H1 (cell line): ENCODE measurements at regions not wholly inside any gene's neighbourhood (a gene's known extent, or its start where the extent isn't known, plus 50 kb on each side); places are given as distances from the start of the nearest gene placed in this dataset.

ENCODE experiments used
- CTCF ChIA-PET: fragments of 300-600 bp; sonication (Branson Sonifier 250); formaldehyde crosslinking; loops from one replicate; lab custom pipeline; 2021; ENCODE audit not compliant: partially characterized antibody; lab: Charles Lee
- POLR2A ChIA-PET: fragments of 300-600 bp; sonication (Branson Sonifier 250); formaldehyde crosslinking; loops from one replicate; lab custom pipeline; 2021; ENCODE audit warnings: inconsistent platforms; ENCODE audit not compliant: partially characterized antibody; lab: Charles Lee
- DNase-seq, 2 experiments: peaks; one replicate each; pipeline versions ENCODE4 v3.0.0 to v3.0.0-alpha.2; 2010 to 2022; ENCODE audit warnings: low spot score in 2 of 2, low read depth in 1 of 2, mixed read lengths in 1 of 2
- FAIRE-seq: peaks from 2 replicates; lab custom pipeline; 2011; peaks lifted over from hg19 to GRCh38; lab: Jason Lieb, UNC
- H2AFZ ChIP-seq: 2 replicates; pipeline ENCODE4 v1.8.1; 2012; ENCODE audit warnings: low read length, inconsistent platforms
- H2AK5ac ChIP-seq: 2 replicates; pipeline ENCODE4 v1.6.1; 2013; ENCODE audit warnings: low read depth, low read length
- H2BK120ac ChIP-seq: replicated peaks from 2 replicates; pipeline ENCODE3; 2013; ENCODE audit warnings: low read depth, low read length, inconsistent platforms
- H2BK12ac ChIP-seq: 2 replicates; pipeline ENCODE4 v1.6.1; 2013; ENCODE audit warnings: low read depth, low read length
- H2BK15ac ChIP-seq: 2 replicates; pipeline ENCODE4 v1.6.1; 2013; ENCODE audit warnings: low read length
- H2BK20ac ChIP-seq: 2 replicates; pipeline ENCODE4 v1.6.1; 2013; ENCODE audit warnings: low read length
- H2BK5ac ChIP-seq: 2 replicates; pipeline ENCODE4 v1.6.1; 2013; ENCODE audit warnings: low read depth, low read length
- H3K14ac ChIP-seq: 2 replicates; pipeline ENCODE4 v1.6.1; 2013; ENCODE audit warnings: inconsistent platforms; ENCODE audit not compliant: insufficient read length
- H3K18ac ChIP-seq: 2 replicates; pipeline ENCODE4 v1.6.1; 2013; ENCODE audit warnings: low read length; ENCODE audit errors: extremely low read depth
- H3K23ac ChIP-seq: 2 replicates; pipeline ENCODE4 v1.6.1; 2013; ENCODE audit warnings: inconsistent platforms; ENCODE audit not compliant: insufficient read length
- H3K23me2 ChIP-seq: 2 replicates; pipeline ENCODE4 v1.6.1; 2013; ENCODE audit warnings: low read depth, low read length
- H3K27ac ChIP-seq: 2 replicates; pipeline ENCODE4 v1.6.1; 2011; ENCODE audit warnings: low read depth, low read length, inconsistent platforms
- H3K27me3 ChIP-seq, 4 experiments: replicated peaks in 1 of 4; 1 replicate in 1 of 4; 2 replicates in 3 of 4; pipeline versions ENCODE4 v1.6.1 to v1.8.1; 2011 to 2013; ENCODE audit warnings: low read length in 3 of 4, mild to moderate bottlenecking in 3 of 4, inconsistent platforms in 2 of 4, mixed read lengths in 2 of 4, moderate library complexity in 1 of 4; ENCODE audit not compliant: control insufficient read depth in 3 of 4, insufficient read depth in 3 of 4; ENCODE audit errors: extremely low read depth in 1 of 4
- H3K36me3 ChIP-seq, 4 experiments: 2 replicates each; pipeline versions ENCODE4 v1.6.1 to v1.8.1; 2011 to 2013; ENCODE audit warnings: mild to moderate bottlenecking in 4 of 4, low read length in 3 of 4, moderate library complexity in 2 of 4, control low read depth in 1 of 4, inconsistent platforms in 1 of 4; ENCODE audit not compliant: insufficient read depth in 4 of 4, control insufficient read depth in 2 of 4
- H3K4ac ChIP-seq: replicated peaks from 2 replicates; pipeline ENCODE3; 2013; ENCODE audit warnings: low read length, low read depth, mixed read lengths, inconsistent platforms; ENCODE audit not compliant: insufficient read length
- H3K4me1 ChIP-seq, 4 experiments: replicated peaks in 1 of 4; 1 replicate in 1 of 4; 2 replicates in 3 of 4; pipeline versions ENCODE4 v1.6.1 to v1.8.1; 2011 to 2013; ENCODE audit warnings: low read length in 3 of 4, inconsistent platforms in 2 of 4, mixed read lengths in 1 of 4; ENCODE audit not compliant: insufficient read depth in 4 of 4, control insufficient read depth in 3 of 4
- H3K4me2 ChIP-seq, 2 experiments: 2 replicates each; pipeline versions ENCODE4 v1.6.1 to v1.8.1; 2011 to 2013; ENCODE audit warnings: low read depth in 2 of 2, low read length in 2 of 2, control low read depth in 1 of 2, inconsistent platforms in 1 of 2, mild to moderate bottlenecking in 1 of 2; ENCODE audit not compliant: insufficient read depth in 1 of 2
- H3K4me3 ChIP-seq, 4 experiments: fragments of 200-600, 300-600 bp in 1 of 4; sonication (generic), shearing (Covaris generic), sonication (Bioruptor Twin) in 1 of 4; 2 replicates each; pipeline versions ENCODE4 v1.5.1 to v1.8.1; 2011 to 2016; ENCODE audit warnings: low read length in 4 of 4, low read depth in 3 of 4, control low read depth in 2 of 4, inconsistent platforms in 2 of 4, mild to moderate bottlenecking in 2 of 4, mixed read lengths in 1 of 4, moderate library complexity in 1 of 4; ENCODE audit not compliant: insufficient read depth in 2 of 4; ENCODE audit errors: extremely low read depth in 1 of 4
- H3K56ac ChIP-seq: replicated peaks from 2 replicates; pipeline ENCODE3; 2013; ENCODE audit warnings: low read depth, mild to moderate bottlenecking, mixed read lengths, low read length, inconsistent platforms; ENCODE audit not compliant: insufficient read length
- H3K79me1 ChIP-seq: 2 replicates; pipeline ENCODE4 v1.6.1; 2013; ENCODE audit warnings: low read depth, low read length, control low read depth
- H3K79me2 ChIP-seq, 2 experiments: 2 replicates each; pipeline versions ENCODE4 v1.6.1 to v1.8.1; 2012 to 2013; ENCODE audit warnings: low read length in 2 of 2, mild to moderate bottlenecking in 2 of 2, inconsistent platforms in 1 of 2; ENCODE audit not compliant: insufficient read depth in 2 of 2, control insufficient read depth in 1 of 2
- H3K9ac ChIP-seq, 4 experiments: replicated peaks in 1 of 4; 1 replicate in 1 of 4; 2 replicates in 3 of 4; pipeline versions ENCODE4 v1.6.1 to v1.8.1; 2011 to 2013; ENCODE audit warnings: low read depth in 3 of 4, low read length in 3 of 4, control low read depth in 2 of 4, mild to moderate bottlenecking in 2 of 4, moderate library complexity in 2 of 4, inconsistent platforms in 1 of 4; ENCODE audit errors: extremely low read depth in 1 of 4
- H3K9me3 ChIP-seq, 2 experiments: 2 replicates each; pipeline versions ENCODE4 v1.6.1 to v1.8.1; 2012 to 2013; ENCODE audit warnings: mild to moderate bottlenecking in 2 of 2, moderate library complexity in 2 of 2, control low read depth in 1 of 2, inconsistent platforms in 1 of 2, low read depth in 1 of 2, low read length in 1 of 2, mixed read lengths in 1 of 2; ENCODE audit not compliant: insufficient read depth in 2 of 2
- H4K20me1 ChIP-seq, 2 experiments: replicated peaks in 1 of 2; 2 replicates each; pipeline versions ENCODE3 to v1.8.1; 2011 to 2013; ENCODE audit warnings: inconsistent platforms in 2 of 2, low read length in 2 of 2, mild to moderate bottlenecking in 1 of 2; ENCODE audit not compliant: insufficient read depth in 2 of 2, control insufficient read depth in 1 of 2
- H4K5ac ChIP-seq: 2 replicates; pipeline ENCODE4 v1.6.1; 2013; ENCODE audit warnings: low read length, low read depth, mixed read lengths, inconsistent platforms; ENCODE audit not compliant: insufficient read length
- H4K8ac ChIP-seq: 2 replicates; pipeline ENCODE4 v1.8.0; 2013; ENCODE audit warnings: mild to moderate bottlenecking, moderate library complexity, low read length, inconsistent platforms; ENCODE audit not compliant: insufficient read depth; ENCODE audit errors: extremely low read depth
- H4K91ac ChIP-seq: replicated peaks from 2 replicates; pipeline ENCODE3; 2013; ENCODE audit warnings: low read length, mixed read lengths, inconsistent platforms; ENCODE audit not compliant: insufficient read length
- ATF3 ChIP-seq: IDR thresholded peaks from 2 replicates; pipeline ENCODE4 v1.6.1; 2011; ENCODE audit warnings: low read depth, mild to moderate bottlenecking, low read length; ENCODE audit not compliant: insufficient read depth
- CREB1 ChIP-seq: IDR thresholded peaks from 2 replicates; pipeline ENCODE4 v1.6.1; 2012; ENCODE audit warnings: inconsistent platforms
- HDAC2 ChIP-seq, 2 experiments: fragments of 300-600 bp in 1 of 2; sonication (generic) in 1 of 2; IDR thresholded peaks; 2 replicates each; pipeline ENCODE4 v1.6.1; 2011 to 2012; ENCODE audit warnings: low read depth in 2 of 2, low read length in 2 of 2, mild to moderate bottlenecking in 2 of 2, moderate library complexity in 2 of 2, borderline replicate concordance in 1 of 2, inconsistent platforms in 1 of 2
- KDM1A ChIP-seq: fragments of 200-600, 300-600 bp; sonication (generic); IDR thresholded peaks from 2 replicates; pipeline ENCODE4 v1.7.1; 2016; ENCODE audit warnings: mild to moderate bottlenecking, low read length, borderline replicate concordance
- PHF8 ChIP-seq: fragments of 200-600 bp; sonication (generic); conservative IDR thresholded peaks from 2 replicates; pipeline ENCODE4 v1.7.1; 2012; ENCODE audit warnings: low read depth, mild to moderate bottlenecking, inconsistent platforms, low read length, moderate library complexity
- POU5F1 ChIP-seq: IDR thresholded peaks from 2 replicates; pipeline ENCODE4 v1.6.1; 2011; ENCODE audit warnings: low read depth, mild to moderate bottlenecking, low read length, moderate library complexity
- SAP30 ChIP-seq: fragments of 300-600 bp; sonication (generic); IDR thresholded peaks from 2 replicates; pipeline ENCODE4 v1.7.1; 2012; ENCODE audit warnings: low read length, moderate library complexity, mild to moderate bottlenecking, inconsistent platforms; ENCODE audit not compliant: insufficient read depth, insufficient replicate concordance
- TAF7 ChIP-seq: optimal IDR thresholded peaks from 2 replicates; pipeline ENCODE3; 2011; ENCODE audit warnings: low read depth, mild to moderate bottlenecking, inconsistent platforms, low read length, moderate library complexity, borderline replicate concordance
- TBP ChIP-seq: IDR thresholded peaks from 2 replicates; pipeline ENCODE4 v1.6.1; 2011; ENCODE audit warnings: low read depth, low read length, improper control_type of control experiment
- WGBS, 2 experiments: shearing (Covaris generic) in 1 of 2; methylation state at CpG; one replicate each; pipeline versions ENCODE4 v1.1.6 to v1.1.7; 2013 to 2015; ENCODE audit warnings: low lambda C conversion rate in 2 of 2, mixed read lengths in 2 of 2, inconsistent platforms in 1 of 2, low coverage in 1 of 2, missing lambda C conversion rate in 1 of 2; ENCODE audit not compliant: insufficient replicate concordance in 2 of 2, insufficient coverage in 1 of 2, insufficient read length in 1 of 2; ENCODE audit errors: extremely low coverage in 1 of 2, missing lambda C conversion rate in 1 of 2; 5-methylcytosine and 5-hydroxymethylcytosine counted together

- Histone ChIP-seq H4K5ac (no peak overlapping the region), H3K36me3 (no peaks in the 10 kb centered on the region), H3K27me3 (no peaks in the 10 kb centered on the region), H3K23ac (no peak overlapping the region), H3K23me2 (no peaks in the 10 kb centered on the region), H2BK5ac (no peak overlapping the region), H4K91ac (no peak overlapping the region), H3K4me2 (no peak overlapping the region), H3K14ac (no peak overlapping the region), H3K79me2 (no peaks in the 10 kb centered on the region), H2BK120ac (no peak overlapping the region), H3K27ac (no peak overlapping the region), H2BK15ac (no peak overlapping the region), H3K56ac (no peak overlapping the region), H3K4ac (no peak overlapping the region)
- POLR2A ChIA-PET, result no interaction called here
- no peak for DNase-seq
- TF ChIP-seq HDAC2 (IDR thresholded peaks at IDR 0.05; ENCODE audit: borderline replicate concordance in 1 of 2, low read depth in 2 of 2, low read length in 2 of 2) (no peak), TAF7 (no peak), ATF3 (no peak), SAP30 (no peak), POU5F1 (no peak), PHF8 (no peak), CREB1 (no peak), TBP (no peak), KDM1A (no peak)
- TF ChIP-seq, all 59 proteins: peak for 0
- CTCF ChIA-PET, result no interaction called here
- no peaks in the 10 kb centered on the region for H3K79me1 ChIP-seq
- 96% methylated on average over 1 of the region's 1 CpG; no CpG with 5 or more reads in 1 of the 2 experiments for WGBS, 2 experiments
- no peak overlapping the region for H2BK20ac ChIP-seq
- H4K20me1 ChIP-seq, result no peaks in the 10 kb centered on the region
- H2BK12ac ChIP-seq, result no peak overlapping the region
- H2AK5ac ChIP-seq, result no peak overlapping the region
- FAIRE-seq, result no peak
- no peaks in the 10 kb centered on the region; a peak in 1 of 4 replicates for H3K9me3 ChIP-seq
- H2AFZ ChIP-seq, result no peak overlapping the region
- H3K18ac ChIP-seq, result no peak overlapping the region
- no peak overlapping the region for H4K8ac ChIP-seq
- H3K4me3 ChIP-seq, result no peak overlapping the region
- no peak overlapping the region for H3K9ac ChIP-seq
- 0 out of 7 replicates have a peak, but pooled peaks cover 0 to 2% (median 0%) of the 10 kb centered on the region in 4 experiments for H3K4me1 ChIP-seq
These were observed 544.3 kb upstream of the KIF2B start for GRCh38 chr17:53278466-53278865.
